Activated CD4-positive, alpha-beta T cell treated with anti-CD3 and anti-CD28 coated beads for 1 hour (primary cell): ENCODE measurements at regions not wholly inside any gene's neighbourhood (a gene's known extent, or its start where the extent isn't known, plus 50 kb on each side); places are given as distances from the start of the nearest gene placed in this dataset.
"Not testable (repeated sequence)": the region's sequence is repeated elsewhere in the genome, so short reads cannot be mapped to it uniquely, and the experiment has no call there.

Source experiments
- DNase-seq: peaks from one replicate; pipeline ENCODE4 v3.0.0-alpha.2; 2020

- DNase-seq: no peak
Observed at GRCh38 chr6:100084316-100084990, 90.4 kb upstream of the MCHR2 start.

- no peak for DNase-seq
Observed at GRCh38 chr6:100078509-100078908, 84.5 kb upstream of the MCHR2 start.

GRCh38 chr6:100065348-100065747 lies 71.3 kb upstream of the MCHR2 start:
- no peak for DNase-seq

GRCh38 chr6:100062621-100063020 lies 68.6 kb upstream of the MCHR2 start:
- DNase-seq: no peak

GRCh38 chr6:100057941-100058340 lies 63.9 kb upstream of the MCHR2 start:
- DNase-seq: no peak

GRCh38 chr6:100050550-100050949 lies 56.5 kb upstream of the MCHR2 start:
- no peak for DNase-seq

GRCh38 chr6:100043961-100044360 lies 49.9 kb upstream of the MCHR2 start:
- DNase-seq: not testable (repeated sequence)
